ENCODE measurements at regions not wholly inside any gene's neighbourhood (a gene's known extent, or its start where the extent isn't known, plus 50 kb on each side); places are given as distances from the start of the nearest gene placed in this dataset.

GRCh38 chr21:17340081-17340480, 172.8 kb upstream of the CXADR start:
- ChIA-PET POLR2A (ENCODE audit: low non-redundant PET) (no interaction called here), CTCF (no interaction called here)
- Histone ChIP-seq H3K4me1 (ENCODE audit: insufficient read depth, low read length, poor library complexity, severe bottlenecking) (no peaks in the 10 kb centered on the region), H3K4me3 (ENCODE audit: low read depth, low read length, poor library complexity, severe bottlenecking) (no peak overlapping the region), H3K9me3 (ENCODE audit: low read depth, low read length, poor library complexity, severe bottlenecking) (peaks cover 4% of the 10 kb centered on the region), H3K36me3 (ENCODE audit: insufficient read depth, low read length, poor library complexity, severe bottlenecking) (no peaks in the 10 kb centered on the region), H3K27me3 (replicated peaks; ENCODE audit: insufficient read depth, low read depth, low read length, poor library complexity) (no peaks in the 10 kb centered on the region), H3K27ac (ENCODE audit: low read depth, low read length, poor library complexity, severe bottlenecking) (no peak overlapping the region)
- no peak for DNase-seq (ENCODE audit: low spot score)
- BruUV-seq (replicated peaks) = no TSS peak
- TF ChIP-seq EZH2 (IDR thresholded peaks at IDR 0.05; ENCODE audit: borderline replicate concordance, low read depth, low read length, poor library complexity, severe bottlenecking) = no peak
- no peak for TF ChIP-seq CTCF (conservative IDR thresholded peaks at IDR 0.05; ENCODE audit: low read depth, low read length)
- intact Hi-C loops (cut with micrococcal nuclease; ENCODE audit: unreplicated experiment) = no loop called here

DNA sequence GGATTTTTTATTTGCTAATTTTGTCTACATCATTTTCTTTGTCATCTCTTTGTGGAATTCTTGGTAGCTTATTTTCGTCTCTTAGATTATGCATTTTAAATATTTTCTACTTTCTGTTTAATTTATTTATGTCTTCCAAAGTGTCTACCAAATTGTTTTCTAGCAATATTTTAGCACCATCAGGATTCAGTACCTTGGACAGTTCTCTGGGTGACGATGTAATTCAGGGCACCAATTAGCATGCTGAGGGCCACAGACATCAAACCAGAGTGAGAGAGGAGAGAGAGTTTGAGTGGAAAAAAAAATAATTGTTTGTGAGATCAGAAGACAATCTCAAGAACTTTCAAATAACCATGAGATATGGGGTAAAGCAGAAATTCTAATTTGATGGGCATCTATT, 169.8 kb upstream of the CXADR start:
- DNase-seq (ENCODE audit: low spot score) = peak; percentile 11
- intact Hi-C loops (cut with micrococcal nuclease; ENCODE audit: unreplicated experiment) = no loop called here

GRCh38 chr21:17348357-17348756, 164.5 kb upstream of the CXADR start:
- no TSS peak for BruUV-seq (replicated peaks)
- intact Hi-C loops (cut with micrococcal nuclease; ENCODE audit: unreplicated experiment) = no loop called here
- no peak overlapping the region for H3K27ac ChIP-seq (ENCODE audit: low read depth, low read length, poor library complexity, severe bottlenecking)
- DNase-seq (ENCODE audit: low spot score) = no peak
- H3K4me3 ChIP-seq (ENCODE audit: low read depth, low read length, poor library complexity, severe bottlenecking) = no peak overlapping the region
- no peaks in the 10 kb centered on the region for H3K4me1 ChIP-seq (ENCODE audit: insufficient read depth, low read length, poor library complexity, severe bottlenecking)
- POLR2A ChIA-PET (ENCODE audit: low non-redundant PET) = no interaction called here
- TF ChIP-seq EZH2 (IDR thresholded peaks at IDR 0.05; ENCODE audit: borderline replicate concordance, low read depth, low read length, poor library complexity, severe bottlenecking) = no peak
- TF ChIP-seq CTCF (conservative IDR thresholded peaks at IDR 0.05; ENCODE audit: low read depth, low read length) = no peak
- CTCF ChIA-PET = interaction anchor here (0.7 kb wide), 1 partner anchor 292 kb away, joined by 8 read pairs; no protein-coding TSS in a partner anchor
- peaks cover 4% of the 10 kb centered on the region for H3K9me3 ChIP-seq (ENCODE audit: low read depth, low read length, poor library complexity, severe bottlenecking)
- H3K27me3 ChIP-seq (replicated peaks; ENCODE audit: insufficient read depth, low read depth, low read length, poor library complexity) = no peaks in the 10 kb centered on the region
- H3K36me3 ChIP-seq (ENCODE audit: insufficient read depth, low read length, poor library complexity, severe bottlenecking) = no peaks in the 10 kb centered on the region

More for the DNA sequence above, 169.8 kb upstream of the CXADR start:
- POLR2A ChIA-PET (ENCODE audit: low non-redundant PET) = no interaction called here
- Histone ChIP-seq H3K4me1 (ENCODE audit: insufficient read depth, low read length, poor library complexity, severe bottlenecking) (no peaks in the 10 kb centered on the region), H3K27ac (ENCODE audit: low read depth, low read length, poor library complexity, severe bottlenecking) (no peak overlapping the region), H3K9me3 (ENCODE audit: low read depth, low read length, poor library complexity, severe bottlenecking) (peaks cover 4% of the 10 kb centered on the region), H3K27me3 (replicated peaks; ENCODE audit: insufficient read depth, low read depth, low read length, poor library complexity) (no peaks in the 10 kb centered on the region), H3K4me3 (ENCODE audit: low read depth, low read length, poor library complexity, severe bottlenecking) (no peak overlapping the region), H3K36me3 (ENCODE audit: insufficient read depth, low read length, poor library complexity, severe bottlenecking) (no peaks in the 10 kb centered on the region)
- CTCF ChIA-PET = no interaction called here
- no TSS peak for BruUV-seq (replicated peaks)
- TF ChIP-seq EZH2 (IDR thresholded peaks at IDR 0.05; ENCODE audit: borderline replicate concordance, low read depth, low read length, poor library complexity, severe bottlenecking) (no peak), CTCF (conservative IDR thresholded peaks at IDR 0.05; ENCODE audit: low read depth, low read length) (no peak)

Data from A673 (cell line).